ENCODE measurements at regions not wholly inside any gene's neighbourhood (a gene's known extent, or its start where the extent isn't known, plus 50 kb on each side); places are given as distances from the start of the nearest gene placed in this dataset.

GRCh38 chr18:27353273-27353672 lies 168.2 kb upstream of the CHST9 start:
- Histone ChIP-seq H3K36me3 (no peaks in the 10 kb centered on the region), H3K27me3 (no peaks in the 10 kb centered on the region), H3K4me1 (no peaks in the 10 kb centered on the region), H3K9me3 (no peaks in the 10 kb centered on the region), H3K27ac (no peak overlapping the region), H3K4me3 (no peak overlapping the region)
- no peak for ATAC-seq
- WGBS, 2 donors (ENCODE audit: low coverage in 1 of 2) = 70 to 78% methylated on average over 3 to 4 of the region's 4 CpGs
- TF ChIP-seq CTCF (IDR thresholded peaks at IDR 0.05) = no peak
- TF ChIP-seq POLR2A (IDR thresholded peaks at IDR 0.05) = no peak
- no peak for TF ChIP-seq POLR2AphosphoS5 (IDR thresholded peaks at IDR 0.05)
- no peak for TF ChIP-seq EP300 (IDR thresholded peaks at IDR 0.05)

- Histone ChIP-seq H3K4me1 (no peaks in the 10 kb centered on the region), H3K27me3 (no peaks in the 10 kb centered on the region), H3K4me3 (no peak overlapping the region), H3K36me3 (no peaks in the 10 kb centered on the region), H3K27ac (no peak overlapping the region), H3K9me3 (no peaks in the 10 kb centered on the region)
- ATAC-seq = no peak
- 78 to 86% methylated on average over 3 to 4 of the region's 4 CpGs for WGBS, 2 donors (ENCODE audit: low coverage in 1 of 2)
- TF ChIP-seq POLR2AphosphoS5 (IDR thresholded peaks at IDR 0.05) (no peak), EP300 (IDR thresholded peaks at IDR 0.05) (no peak), CTCF (IDR thresholded peaks at IDR 0.05) (no peak), POLR2A (IDR thresholded peaks at IDR 0.05) (no peak)
Measured at GRCh38 chr18:27349284-27349882, 164.3 kb upstream of the CHST9 start.

GRCh38 chr18:27331606-27332005 lies 146.5 kb upstream of the CHST9 start:
- H3K27ac ChIP-seq = no peak overlapping the region
- H3K9me3 ChIP-seq = no peaks in the 10 kb centered on the region
- ATAC-seq = no peak
- no peaks in the 10 kb centered on the region for H3K36me3 ChIP-seq
- TF ChIP-seq POLR2A (IDR thresholded peaks at IDR 0.05) = no peak
- TF ChIP-seq POLR2AphosphoS5 (IDR thresholded peaks at IDR 0.05) = no peak
- TF ChIP-seq CTCF (IDR thresholded peaks at IDR 0.05) = no peak
- no peak for TF ChIP-seq EP300 (IDR thresholded peaks at IDR 0.05)
- WGBS, 2 donors (ENCODE audit: low coverage in 1 of 2) = 55 to 56% methylated on average over 1 of the region's 1 CpG
- H3K27me3 ChIP-seq = no peaks in the 10 kb centered on the region
- no peak overlapping the region for H3K4me3 ChIP-seq
- no peaks in the 10 kb centered on the region for H3K4me1 ChIP-seq

GRCh38 chr18:27314996-27315395 lies 129.9 kb upstream of the CHST9 start:
- Histone ChIP-seq H3K4me1 (no peaks in the 10 kb centered on the region), H3K36me3 (no peaks in the 10 kb centered on the region), H3K4me3 (no peak overlapping the region), H3K9me3 (no peaks in the 10 kb centered on the region), H3K27me3 (no peaks in the 10 kb centered on the region), H3K27ac (no peak overlapping the region)
- no peak for TF ChIP-seq EP300 (IDR thresholded peaks at IDR 0.05)
- no peak for TF ChIP-seq CTCF (IDR thresholded peaks at IDR 0.05)
- no peak for TF ChIP-seq POLR2A (IDR thresholded peaks at IDR 0.05)
- no peak for TF ChIP-seq POLR2AphosphoS5 (IDR thresholded peaks at IDR 0.05)
- WGBS, 2 donors (ENCODE audit: low coverage in 1 of 2) = 38 to 58% methylated on average over 1 of the region's 1 CpG
- no peak for ATAC-seq

GRCh38 chr18:27313678-27314077 lies 128.6 kb upstream of the CHST9 start:
- 29 to 30% methylated on average over 1 of the region's 1 CpG for WGBS, 2 donors (ENCODE audit: low coverage in 1 of 2)
- H3K9me3 ChIP-seq = no peaks in the 10 kb centered on the region
- no peaks in the 10 kb centered on the region for H3K36me3 ChIP-seq
- H3K4me1 ChIP-seq = no peaks in the 10 kb centered on the region
- no peak overlapping the region for H3K27ac ChIP-seq
- no peak for ATAC-seq
- no peak overlapping the region for H3K4me3 ChIP-seq
- TF ChIP-seq CTCF (IDR thresholded peaks at IDR 0.05) (no peak), POLR2AphosphoS5 (IDR thresholded peaks at IDR 0.05) (no peak), EP300 (IDR thresholded peaks at IDR 0.05) (no peak), POLR2A (IDR thresholded peaks at IDR 0.05) (no peak)
- H3K27me3 ChIP-seq = no peaks in the 10 kb centered on the region
